Fibroblast of the aortic adventitia (primary cell): ENCODE measurements at regions not wholly inside any gene's neighbourhood (a gene's known extent, or its start where the extent isn't known, plus 50 kb on each side); places are given as distances from the start of the nearest gene placed in this dataset.

Source experiments
- DNase-seq: peaks from one replicate; pipeline ENCODE4 v3.0.0-alpha.2; 2010; ENCODE audit warnings: low read depth
- H3K4me3 ChIP-seq: 2 replicates; pipeline ENCODE4 v1.5.1; 2011; ENCODE audit warnings: low read depth, mild to moderate bottlenecking, control low read depth, low read length, moderate library complexity
- CTCF ChIP-seq: IDR thresholded peaks from 2 replicates; pipeline ENCODE4 v1.5.1; 2011; ENCODE audit warnings: mild to moderate bottlenecking, low read length, control low read depth, inconsistent platforms; ENCODE audit not compliant: insufficient read depth

- H3K4me3 ChIP-seq, result no peak overlapping the region
- DNase-seq, result no peak
- TF ChIP-seq CTCF, result no peak
These were observed 51.0 kb upstream of the DSC1 start for GRCh38 chr18:31213641-31214040.

- no peak overlapping the region for H3K4me3 ChIP-seq
- no peak for TF ChIP-seq CTCF
- DNase-seq, result no peak
These were observed 54.6 kb upstream of the DSC1 start for GRCh38 chr18:31217038-31217849.

GRCh38 chr18:31218671-31219383 is 56.2 kb upstream of the DSC1 start:
- TF ChIP-seq CTCF, result no peak
- H3K4me3 ChIP-seq, result no peak overlapping the region
- DNase-seq, result no peak

GRCh38 chr18:31219395-31219794 is 56.7 kb upstream of the DSC1 start:
- no peak overlapping the region for H3K4me3 ChIP-seq
- DNase-seq, result no peak
- TF ChIP-seq CTCF, result no peak

- TF ChIP-seq CTCF, result no peak
- DNase-seq, result no peak
- H3K4me3 ChIP-seq, result no peak overlapping the region
These were observed 60.7 kb upstream of the DSC1 start for GRCh38 chr18:31223371-31223770.

- no peak overlapping the region for H3K4me3 ChIP-seq
- no peak for TF ChIP-seq CTCF
- peak; percentile 0 for DNase-seq
These were observed 63.0 kb upstream of the DSC1 start for GRCh38 chr18:31225668-31226067.
